HG02798 (cell line): ENCODE measurements at regions not wholly inside any gene's neighbourhood (a gene's known extent, or its start where the extent isn't known, plus 50 kb on each side); places are given as distances from the start of the nearest gene placed in this dataset.
"Not testable (repeated sequence)": the region's sequence is repeated elsewhere in the genome, so short reads cannot be mapped to it uniquely, and the experiment has no call there.

Experiments
- ATAC-seq: cut with Tn5 transposase; IDR thresholded peaks from one replicate; pipeline ENCODE4 v1.9.1; 2021; ENCODE audit warnings: mild to moderate bottlenecking; ENCODE audit not compliant: unreplicated experiment, poor library complexity

DNA sequence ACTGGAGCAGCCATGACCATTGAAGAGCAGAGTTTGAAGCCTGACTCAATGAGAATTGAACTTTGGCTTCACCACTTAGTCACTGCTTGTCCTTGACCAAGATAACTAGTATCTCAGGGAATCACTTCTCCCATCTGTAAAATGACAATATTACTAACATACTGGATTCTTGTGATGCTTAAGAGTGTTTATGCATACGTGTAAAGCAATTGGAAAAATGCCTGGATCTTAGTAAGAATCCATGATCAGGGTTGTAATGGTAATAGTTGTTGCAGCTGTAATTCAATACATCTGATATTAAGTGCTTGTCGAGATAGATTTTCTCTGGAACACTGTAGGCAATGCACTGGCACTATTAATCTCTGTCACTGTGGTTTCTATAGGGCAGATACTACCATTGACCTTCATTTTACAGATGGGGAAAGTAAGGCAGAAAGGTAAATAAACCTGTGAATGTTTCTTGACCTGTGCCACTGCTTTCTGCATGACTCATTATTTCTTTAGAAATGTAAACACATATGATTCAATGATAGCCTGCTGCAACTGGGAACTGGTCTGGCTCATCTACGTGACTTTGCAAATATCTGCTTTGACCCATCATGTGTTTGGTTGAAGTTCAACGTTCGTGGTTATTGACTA, 662.5 kb downstream of the PLA2G4A start:
- no peak for ATAC-seq

DNA sequence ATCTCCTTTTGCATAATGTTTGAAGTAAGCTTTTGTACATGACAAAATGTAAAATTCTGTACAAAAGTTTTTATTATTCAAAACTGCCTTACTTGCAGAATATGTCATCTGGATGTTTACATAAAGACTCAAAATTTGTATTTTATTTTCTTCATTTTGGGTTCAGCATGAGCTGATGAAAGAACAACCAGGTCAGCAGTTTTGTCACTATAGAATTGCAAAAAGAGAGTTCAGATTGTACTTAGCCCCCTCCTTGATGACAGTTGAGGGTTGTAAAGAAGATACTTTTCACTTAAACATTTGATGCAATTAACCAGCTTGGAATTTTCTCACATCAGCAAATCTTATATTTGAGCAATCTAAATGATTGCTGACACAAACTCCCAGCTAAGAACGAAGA, 669.3 kb downstream of the PLA2G4A start:
- no peak for ATAC-seq

DNA sequence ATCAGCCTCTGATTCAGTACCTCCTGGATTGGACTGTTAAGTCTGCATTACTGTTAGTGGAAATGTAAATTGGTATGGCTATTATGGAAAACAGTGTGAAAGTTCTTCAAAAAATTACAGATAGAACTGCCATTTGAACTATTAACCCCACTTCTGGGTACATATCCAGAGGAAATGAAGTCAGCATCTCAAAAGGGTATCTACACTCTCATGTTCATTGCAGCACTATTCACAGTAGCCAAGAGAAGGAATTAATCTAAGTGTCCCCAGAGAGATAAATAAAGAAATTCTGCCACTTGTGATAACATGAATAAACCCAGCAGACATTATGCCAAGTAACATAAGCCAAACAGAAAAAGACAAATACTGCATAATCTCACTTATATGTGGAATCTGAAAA, 676.0 kb downstream of the PLA2G4A start:
- no peak for ATAC-seq

- ATAC-seq: no peak
Observed at GRCh38 chr1:187509091-187509490, 680.3 kb downstream of the PLA2G4A start.

DNA sequence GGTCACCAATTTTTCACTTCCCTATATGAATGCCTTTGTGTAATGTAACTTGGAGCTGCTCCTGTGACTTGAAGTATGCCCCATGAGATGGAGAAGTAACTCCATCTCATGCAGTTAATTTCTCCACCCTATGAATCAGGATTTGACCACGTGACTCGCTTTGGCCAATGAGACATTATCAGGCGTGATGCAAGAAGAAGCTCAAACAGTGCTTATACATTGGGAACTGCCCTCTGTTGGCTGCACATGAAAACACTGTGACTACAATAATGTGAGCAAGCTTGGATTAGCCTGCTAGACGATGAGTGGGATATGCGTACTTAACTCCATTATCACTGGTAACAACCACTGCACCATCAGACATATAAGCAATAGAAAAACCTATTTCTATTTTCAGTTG, 684.4 kb downstream of the PLA2G4A start:
- no peak for ATAC-seq

GRCh38 chr1:187514110-187514509, 685.4 kb downstream of the PLA2G4A start:
- ATAC-seq: no peak

DNA sequence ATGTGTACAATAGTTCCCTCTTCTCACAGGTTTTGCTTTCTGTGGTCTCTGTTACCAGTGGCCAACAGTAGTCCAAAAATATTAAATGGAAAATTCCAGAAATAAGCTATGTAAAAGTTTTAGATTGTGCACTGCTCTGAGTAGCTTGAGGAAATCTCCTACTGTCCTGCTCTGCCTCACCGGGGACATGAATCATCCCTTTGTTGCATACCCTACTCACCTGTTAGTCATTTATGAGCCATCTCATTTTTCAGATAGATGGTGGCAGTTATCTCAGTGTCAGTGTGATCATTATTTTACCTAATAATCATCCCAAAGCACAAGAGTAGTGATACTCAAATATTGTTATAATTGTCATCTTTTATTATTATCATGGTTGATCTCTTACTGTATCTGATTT, 688.1 kb downstream of the PLA2G4A start:
- ATAC-seq: no peak

DNA sequence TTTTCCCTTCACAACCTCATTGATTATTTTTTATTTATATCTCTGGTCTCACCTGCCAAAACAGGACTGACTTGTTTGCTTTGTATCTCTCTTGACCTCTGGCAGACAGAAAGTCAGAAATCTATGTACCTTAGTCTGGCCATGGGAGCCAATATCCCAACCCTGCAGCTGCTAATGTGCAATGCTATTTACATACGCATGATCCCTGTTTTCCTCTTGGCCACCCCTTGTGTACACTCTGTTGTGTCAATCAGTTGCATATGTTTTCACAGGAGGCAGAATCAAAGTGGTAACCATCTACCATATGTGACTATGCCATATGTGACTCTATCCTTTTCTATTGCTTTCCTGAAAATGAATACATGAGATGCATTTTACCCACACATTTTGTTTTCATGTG, 688.8 kb downstream of the PLA2G4A start:
- ATAC-seq: no peak

- no peak for ATAC-seq
Observed at GRCh38 chr1:187527346-187527745, 698.6 kb downstream of the PLA2G4A start.

DNA sequence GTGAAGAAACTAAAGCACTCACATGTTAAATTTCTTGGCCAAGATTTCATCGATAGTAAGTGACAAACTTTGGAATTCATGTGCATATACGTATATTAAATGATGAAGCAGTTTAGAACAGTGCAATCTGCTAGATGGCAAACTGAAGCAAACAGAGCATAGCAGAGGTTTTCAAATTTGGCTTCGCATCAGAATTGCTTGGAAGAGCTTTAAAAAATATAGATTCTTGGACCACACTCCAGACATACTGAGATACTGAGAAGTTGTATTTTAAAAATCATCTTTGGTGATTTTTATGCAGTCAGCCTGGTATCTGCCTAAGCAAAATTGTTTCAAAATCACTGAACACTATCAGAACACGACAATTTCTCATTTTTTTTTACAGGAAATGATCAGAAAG, 709.2 kb downstream of the PLA2G4A start:
- no peak for ATAC-seq

DNA sequence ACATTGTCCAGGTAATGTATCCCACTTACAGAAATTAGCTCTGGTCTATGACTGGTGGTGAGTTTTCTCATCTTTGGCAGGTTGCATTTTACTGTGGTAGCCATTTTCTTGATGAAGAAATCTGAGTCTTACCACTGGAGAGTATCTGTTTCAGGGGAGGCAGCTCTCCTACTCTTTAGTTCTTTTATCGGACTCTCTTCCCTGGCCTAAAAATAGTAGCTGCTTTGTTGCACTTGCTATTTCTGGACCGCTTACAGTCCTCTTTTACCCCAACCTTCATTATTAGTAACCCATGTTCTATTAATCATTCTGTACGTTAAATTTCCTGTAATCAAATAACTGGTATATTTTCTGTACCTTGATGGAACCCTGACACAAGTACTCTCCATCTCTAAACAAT, 720.8 kb downstream of the PLA2G4A start:
- no peak for ATAC-seq

GRCh38 chr1:187551061-187551460, 722.3 kb downstream of the PLA2G4A start:
- ATAC-seq: no peak

DNA sequence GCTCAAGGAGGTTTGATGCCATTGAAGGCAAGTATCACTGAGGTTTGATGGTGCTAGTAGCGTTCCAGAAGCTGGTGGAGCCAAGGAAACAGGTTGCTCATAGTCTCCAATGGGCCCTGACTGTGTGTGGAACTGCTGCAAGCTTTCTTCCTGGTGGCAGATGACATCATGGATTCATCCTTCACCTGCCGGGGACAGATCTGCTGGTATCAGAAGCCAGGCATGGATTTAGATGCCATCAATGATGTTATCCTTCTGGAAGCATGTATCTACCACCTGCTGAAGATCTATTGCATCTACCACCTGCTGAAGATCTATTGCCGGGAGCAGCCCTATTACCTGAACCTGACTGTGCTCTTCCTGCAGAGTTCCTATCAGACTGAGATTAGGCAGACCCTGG, 734.4 kb downstream of the PLA2G4A start:
- ATAC-seq: no peak

- ATAC-seq: no peak
Observed at GRCh38 chr1:187566354-187566753, 737.6 kb downstream of the PLA2G4A start.

DNA sequence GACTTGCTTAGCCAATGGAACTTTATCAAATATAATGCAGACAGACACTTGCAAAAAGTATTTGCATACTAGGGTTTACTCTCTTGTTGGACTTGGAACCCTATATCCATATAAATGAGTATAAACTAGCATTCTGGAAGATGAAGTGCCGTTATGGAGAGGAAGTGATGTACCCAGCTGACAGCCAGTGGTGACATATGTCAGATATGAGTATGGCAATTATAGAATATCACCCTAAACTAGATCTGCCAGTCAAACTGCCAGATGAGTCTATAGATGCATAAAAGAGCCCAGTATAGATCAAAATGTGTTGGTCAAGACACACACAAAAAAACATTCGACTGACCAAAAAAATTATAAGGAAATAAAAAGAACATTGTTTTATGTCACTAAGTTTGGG, 739.3 kb downstream of the PLA2G4A start:
- no peak for ATAC-seq

DNA sequence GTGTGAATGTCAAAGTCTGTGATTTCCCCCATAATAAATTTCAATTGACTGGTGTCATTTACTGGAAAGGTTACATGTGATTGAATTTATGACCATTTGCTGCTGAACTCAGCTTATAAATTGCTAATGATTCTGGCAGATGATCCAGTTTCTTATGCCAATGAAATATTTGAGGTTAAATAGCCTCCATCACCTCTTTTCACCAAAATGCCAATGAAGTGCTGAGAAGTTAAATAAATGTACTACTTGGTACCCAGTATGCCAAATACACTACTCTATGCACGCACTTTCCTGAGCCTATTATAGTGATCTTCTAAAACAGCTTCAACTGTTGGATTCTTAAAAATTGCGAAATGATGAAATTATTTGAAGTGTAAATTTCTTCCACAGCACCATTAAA, 741.4 kb downstream of the PLA2G4A start:
- no peak for ATAC-seq

DNA sequence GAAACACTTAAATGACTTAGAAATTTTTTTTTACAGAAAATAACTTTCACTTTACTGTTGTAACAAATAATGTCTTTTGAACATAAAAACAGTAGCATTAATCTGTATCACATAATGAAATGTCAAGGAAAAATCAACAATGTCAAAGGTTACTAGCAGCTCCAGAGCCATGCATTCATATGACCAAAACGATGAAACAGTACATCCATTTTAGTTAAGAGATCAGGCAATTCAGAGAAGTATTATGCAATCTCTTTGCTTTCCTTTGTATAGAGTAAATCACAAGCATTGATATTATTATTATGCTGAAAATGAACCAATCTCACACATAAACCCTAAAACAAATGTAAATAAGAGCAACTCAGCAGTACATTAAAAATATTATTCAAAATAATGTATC, 748.9 kb downstream of the PLA2G4A start:
- ATAC-seq: no peak

DNA sequence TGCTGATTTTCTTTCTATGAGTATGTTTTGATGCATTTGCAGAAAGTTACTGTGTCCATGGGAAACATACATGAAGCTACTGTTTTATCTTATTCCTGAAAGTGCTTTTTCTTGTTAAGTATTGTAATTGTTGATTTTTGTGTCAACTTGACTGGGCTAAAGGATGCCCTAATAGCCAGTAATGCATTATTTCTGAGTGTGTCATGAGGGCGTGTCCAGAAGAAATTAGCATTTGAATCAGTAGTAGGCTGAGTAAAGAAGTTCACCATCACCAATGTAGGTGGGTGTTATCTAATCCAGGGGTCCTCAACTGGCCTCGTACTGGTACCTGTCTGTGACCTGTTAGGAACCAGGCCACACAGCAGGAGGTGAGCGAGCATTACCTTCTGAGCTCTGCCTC, 760.2 kb downstream of the PLA2G4A start:
- ATAC-seq: no peak

GRCh38 chr1:187605736-187606135, 777.0 kb downstream of the PLA2G4A start:
- no peak for ATAC-seq

DNA sequence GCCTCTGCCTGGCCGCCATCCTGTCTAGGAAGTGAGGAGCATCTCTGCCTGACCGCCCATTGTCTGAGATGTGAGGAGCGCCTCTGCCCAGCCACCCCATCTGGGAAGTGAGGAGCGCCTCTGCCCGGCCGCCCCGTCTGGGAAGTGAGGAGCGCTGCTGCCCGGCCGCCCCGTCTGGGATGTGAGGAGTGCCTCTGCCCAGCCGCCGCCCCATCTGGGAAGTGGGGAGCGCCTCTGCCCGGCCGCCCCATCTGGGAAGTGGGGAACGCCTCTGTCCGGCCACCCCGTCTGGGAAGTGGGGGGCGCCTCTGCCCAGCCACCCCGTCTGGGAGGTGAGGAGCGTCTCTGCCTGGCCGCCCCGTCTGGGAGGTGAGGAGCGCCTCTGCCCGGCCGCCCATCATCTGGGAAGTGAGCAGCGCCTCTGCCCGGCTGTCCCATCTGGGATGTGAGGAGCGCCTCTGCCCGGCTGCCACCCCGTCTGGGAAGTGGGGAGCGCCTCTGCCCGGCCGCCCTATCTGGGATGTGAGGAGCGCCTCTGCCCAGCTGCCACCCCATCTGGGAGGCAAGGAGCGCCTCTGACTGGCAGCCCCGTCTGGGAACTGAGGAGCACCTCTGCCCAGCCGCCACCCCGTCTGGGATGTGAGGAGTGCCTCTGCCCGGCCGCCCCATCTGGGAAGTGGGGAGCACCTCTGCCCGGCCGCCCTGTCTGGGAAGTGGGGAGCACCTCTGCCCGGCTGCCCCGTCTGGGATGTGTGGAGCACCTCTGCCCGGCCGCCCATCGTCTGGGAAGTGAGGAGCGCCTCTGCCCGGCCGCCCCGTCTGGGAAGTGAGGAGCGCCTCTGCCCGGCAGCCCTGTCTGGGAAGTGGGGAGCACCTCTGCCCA, 787.3 kb downstream of the PLA2G4A start:
- not testable (repeated sequence) for ATAC-seq

DNA sequence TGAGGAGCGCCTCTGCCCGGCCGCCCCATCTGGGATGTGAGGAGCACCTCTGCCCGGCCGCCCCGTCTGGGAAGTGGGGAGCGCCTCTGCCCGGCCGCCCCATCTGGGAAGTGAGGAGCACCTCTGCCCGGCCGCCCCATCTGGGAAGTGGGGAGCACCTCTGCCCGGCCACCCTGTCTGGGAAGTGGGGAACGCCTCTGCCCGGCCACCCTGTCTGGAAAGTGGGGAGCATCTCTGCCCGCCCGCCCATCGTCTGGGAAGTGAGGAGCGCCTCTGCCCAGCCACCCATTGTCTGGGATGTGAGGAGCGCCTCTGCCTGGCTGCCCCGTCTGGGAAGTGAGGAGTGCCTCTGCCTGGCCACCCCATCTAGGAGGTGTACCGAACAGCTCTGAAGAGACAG, 788.1 kb downstream of the PLA2G4A start:
- not testable (repeated sequence) for ATAC-seq

DNA sequence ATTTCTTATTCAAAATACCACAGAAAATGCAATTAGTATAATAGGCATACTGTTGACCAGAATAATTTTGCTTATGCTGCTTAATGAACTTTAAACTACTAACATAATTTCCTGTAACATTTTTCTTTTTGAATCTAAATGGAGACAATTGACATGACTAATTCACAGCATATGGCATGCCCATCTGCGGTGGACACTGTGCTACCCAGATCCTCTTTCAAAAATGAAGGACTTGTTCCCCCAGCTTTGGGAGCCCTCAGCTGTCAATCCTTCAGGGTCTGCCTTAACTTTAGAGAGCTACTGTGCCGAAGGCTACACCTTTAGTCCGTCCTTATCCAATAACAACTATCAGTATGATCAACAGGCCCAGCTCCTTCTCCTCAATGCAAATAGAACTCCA, 789.0 kb downstream of the PLA2G4A start:
- no peak for ATAC-seq
